Esophagus muscularis mucosa (tissue), 4 donors: ENCODE measurements at regions not wholly inside any gene's neighbourhood (a gene's known extent, or its start where the extent isn't known, plus 50 kb on each side); places are given as distances from the start of the nearest gene placed in this dataset.

ENCODE experiments used
- DNase-seq: peaks from one replicate; pipeline ENCODE4 v3.0.0-alpha.2; 2017; ENCODE audit errors: extremely low spot score
- H3K27ac ChIP-seq, 4 donors: fragments of 200-600 bp; sonication (generic); replicated peaks in 1 of 4; 1 replicate in 3 of 4; 2 replicates in 1 of 4; pipeline ENCODE4 v1.5.1; 2016 to 2019; ENCODE audit warnings: mild to moderate bottlenecking in 1 of 4
- H3K27me3 ChIP-seq, 4 donors: fragments of 200-600 bp; sonication (generic); one replicate each; pipeline versions ENCODE4 v1.5.1 to v1.6.0; 2016 to 2019
- H3K36me3 ChIP-seq, 4 donors: fragments of 200-600 bp; sonication (generic); one replicate each; pipeline ENCODE4 v1.5.1; 2016 to 2019
- H3K4me1 ChIP-seq, 4 donors: fragments of 200-600 bp; sonication (generic); one replicate each; pipeline ENCODE4 v1.5.1; 2016 to 2019
- H3K4me3 ChIP-seq, 4 donors: fragments of 200-600 bp; sonication (generic); 1 replicate in 2 of 4; 2 replicates in 2 of 4; pipeline ENCODE4 v1.5.1; 2016 to 2019; ENCODE audit warnings: mild to moderate bottlenecking in 4 of 4, moderate library complexity in 1 of 4
- H3K9me3 ChIP-seq, 4 donors: fragments of 200-600 bp; sonication (generic); 1 replicate in 3 of 4; 2 replicates in 1 of 4; pipeline ENCODE4 v1.5.1; 2016 to 2019
- EP300 ChIP-seq: sonication (generic); formaldehyde crosslinking; IDR thresholded peaks from one replicate; pipeline ENCODE4 v1.6.1; 2017; ENCODE audit warnings: antibody characterized with exemption
- POLR2A ChIP-seq: fragments of 450-650 bp; IDR thresholded peaks from one replicate; pipeline ENCODE4 v1.6.1; 2017; ENCODE audit warnings: antibody characterized with exemption, moderate library complexity, mild to moderate bottlenecking, low read depth
- POLR2AphosphoS5 ChIP-seq, 2 donors: sonication (generic); formaldehyde crosslinking; IDR thresholded peaks; one replicate each; pipeline ENCODE4 v1.6.1; 2017; ENCODE audit warnings: antibody characterized with exemption in 2 of 2
- WGBS: methylation state at CpG from one replicate; pipeline ENCODE4 v1.1.5; 2018; 5-methylcytosine and 5-hydroxymethylcytosine counted together
- intact Hi-C: fragments of 100-400 bp; cut with DNase I; formaldehyde crosslinking; loops from one replicate; pipeline ENCODE4 v1.15.1; 2023
- TF ChIP-seq, protein P1 (sequence below), 3 experiments: fragments of 200-600 bp in 2 of 3; fragments of 450-650 bp in 1 of 3; sonication (generic) in 2 of 3; IDR thresholded peaks; one replicate each; pipeline ENCODE4 v1.5.1; 2017 to 2019; ENCODE audit warnings: antibody characterized with exemption in 3 of 3, mild to moderate bottlenecking in 2 of 3, moderate library complexity in 1 of 3

- H3K36me3 ChIP-seq: no peaks in the 10 kb centered on the region
- no peaks in the 10 kb centered on the region for H3K27me3 ChIP-seq
- no peaks in the 10 kb centered on the region for H3K4me1 ChIP-seq
- TF ChIP-seq POLR2A: no peak
- no peak for TF ChIP-seq POLR2AphosphoS5 (IDR thresholded peaks at IDR 0.05)
- TF ChIP-seq EP300: no peak
- TF ChIP-seq, protein P1, sequence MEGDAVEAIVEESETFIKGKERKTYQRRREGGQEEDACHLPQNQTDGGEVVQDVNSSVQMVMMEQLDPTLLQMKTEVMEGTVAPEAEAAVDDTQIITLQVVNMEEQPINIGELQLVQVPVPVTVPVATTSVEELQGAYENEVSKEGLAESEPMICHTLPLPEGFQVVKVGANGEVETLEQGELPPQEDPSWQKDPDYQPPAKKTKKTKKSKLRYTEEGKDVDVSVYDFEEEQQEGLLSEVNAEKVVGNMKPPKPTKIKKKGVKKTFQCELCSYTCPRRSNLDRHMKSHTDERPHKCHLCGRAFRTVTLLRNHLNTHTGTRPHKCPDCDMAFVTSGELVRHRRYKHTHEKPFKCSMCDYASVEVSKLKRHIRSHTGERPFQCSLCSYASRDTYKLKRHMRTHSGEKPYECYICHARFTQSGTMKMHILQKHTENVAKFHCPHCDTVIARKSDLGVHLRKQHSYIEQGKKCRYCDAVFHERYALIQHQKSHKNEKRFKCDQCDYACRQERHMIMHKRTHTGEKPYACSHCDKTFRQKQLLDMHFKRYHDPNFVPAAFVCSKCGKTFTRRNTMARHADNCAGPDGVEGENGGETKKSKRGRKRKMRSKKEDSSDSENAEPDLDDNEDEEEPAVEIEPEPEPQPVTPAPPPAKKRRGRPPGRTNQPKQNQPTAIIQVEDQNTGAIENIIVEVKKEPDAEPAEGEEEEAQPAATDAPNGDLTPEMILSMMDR (IDR thresholded peaks at IDR 0.05): no peak
- H3K27ac ChIP-seq: no peak overlapping the region
- H3K9me3 ChIP-seq: no peaks in the 10 kb centered on the region
- intact Hi-C loops: no loop called here
- WGBS: 84% methylated on average over 3 of the region's 3 CpGs
- no peak overlapping the region for H3K4me3 ChIP-seq
- DNase-seq: no peak
These were observed 73.8 kb upstream of the RAI14 start for GRCh38 chr5:34582371-34582770.

DNA sequence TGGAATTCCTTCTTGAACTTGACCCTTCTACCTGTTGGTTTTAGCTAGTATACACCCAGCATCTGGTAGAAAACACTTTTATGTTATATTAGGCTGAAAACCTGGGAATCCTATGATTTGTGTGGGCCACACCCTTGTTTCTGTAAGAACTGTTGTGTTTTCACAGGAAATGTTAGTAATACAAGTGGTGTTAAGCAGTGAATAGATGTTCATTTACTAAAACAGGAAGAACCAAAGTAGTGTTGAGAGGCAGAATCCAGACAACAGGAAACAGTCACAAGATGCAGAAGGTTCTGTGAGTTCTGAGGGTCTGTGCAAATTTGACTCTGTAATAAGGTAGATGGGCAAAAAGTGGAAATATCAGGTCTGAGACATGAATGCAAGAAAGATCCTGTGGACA lies 73.0 kb upstream of the RAI14 start:
- intact Hi-C loops: no loop called here
- H3K4me1 ChIP-seq: no peaks in the 10 kb centered on the region
- no peaks in the 10 kb centered on the region for H3K9me3 ChIP-seq
- no peak for TF ChIP-seq EP300
- no peak for TF ChIP-seq POLR2AphosphoS5 (IDR thresholded peaks at IDR 0.05)
- no peak for TF ChIP-seq POLR2A
- TF ChIP-seq, protein P1 (IDR thresholded peaks at IDR 0.05): no peak
- no peaks in the 10 kb centered on the region for H3K36me3 ChIP-seq
- no peaks in the 10 kb centered on the region for H3K27me3 ChIP-seq
- no peak overlapping the region for H3K27ac ChIP-seq
- no peak overlapping the region for H3K4me3 ChIP-seq
- DNase-seq: no peak

DNA sequence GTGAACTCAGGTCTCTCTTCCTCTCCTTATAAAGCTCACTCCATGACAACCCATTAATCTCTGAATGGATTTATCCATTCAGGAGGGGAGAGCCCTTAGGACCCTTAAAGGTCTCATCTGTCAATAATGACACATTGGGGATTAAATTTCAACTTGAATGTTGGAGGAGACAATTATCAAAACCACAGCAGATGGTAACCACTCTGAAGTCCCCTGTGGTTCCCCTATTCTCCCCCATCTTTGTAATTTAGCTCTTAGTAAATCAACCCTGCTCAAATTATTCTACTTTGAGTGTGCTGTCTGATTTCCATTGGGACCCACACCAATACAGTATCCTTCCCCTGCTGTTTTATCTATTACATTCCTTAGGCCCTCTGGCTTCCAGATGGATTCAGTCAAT lies 72.0 kb upstream of the RAI14 start:
- Histone ChIP-seq H3K27ac (no peak overlapping the region), H3K27me3 (no peaks in the 10 kb centered on the region), H3K36me3 (no peaks in the 10 kb centered on the region), H3K4me1 (no peaks in the 10 kb centered on the region), H3K9me3 (no peaks in the 10 kb centered on the region), H3K4me3 (no peak overlapping the region)
- TF ChIP-seq POLR2AphosphoS5 (IDR thresholded peaks at IDR 0.05) (no peak), POLR2A (no peak), EP300 (no peak)
- TF ChIP-seq, protein P1 (IDR thresholded peaks at IDR 0.05): no peak
- intact Hi-C loops: no loop called here
- DNase-seq: no peak

DNA sequence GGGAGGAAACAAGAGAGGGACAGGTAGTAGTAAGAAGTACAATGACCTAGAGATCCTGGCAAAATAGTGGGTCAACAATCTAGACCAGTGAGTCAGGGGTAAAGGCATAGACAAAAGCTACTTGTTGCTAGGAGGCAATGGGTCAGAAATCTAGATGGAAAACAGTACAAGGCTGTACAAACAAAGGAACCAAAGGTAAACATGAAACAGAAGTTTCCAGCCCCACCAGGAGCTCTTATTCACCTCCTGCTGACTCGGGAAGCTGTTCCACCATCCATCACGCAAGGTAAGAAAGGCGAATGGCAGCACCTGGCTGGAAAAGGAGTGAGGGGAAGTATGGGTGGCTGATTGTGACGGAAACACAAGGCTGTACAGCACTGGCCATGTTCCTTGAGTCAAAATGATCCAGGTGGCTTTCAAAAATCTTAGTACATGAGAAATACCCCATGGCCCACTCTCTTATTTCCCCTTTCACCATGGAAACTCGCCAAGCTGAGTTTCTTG lies 70.5 kb upstream of the RAI14 start:
- peak overlapping the region in 1 of 4 donors; percentile 34 for H3K27ac ChIP-seq
- no peaks in the 10 kb centered on the region for H3K27me3 ChIP-seq
- TF ChIP-seq POLR2A: no peak
- no peak for TF ChIP-seq EP300
- TF ChIP-seq, protein P1 (IDR thresholded peaks at IDR 0.05): no peak
- 85% methylated on average over 5 of the region's 5 CpGs for WGBS
- H3K4me1 ChIP-seq: no peaks in the 10 kb centered on the region
- intact Hi-C loops: no loop called here
- no peaks in the 10 kb centered on the region for H3K9me3 ChIP-seq
- no peak for DNase-seq
- H3K36me3 ChIP-seq: no peaks in the 10 kb centered on the region
- H3K4me3 ChIP-seq: no peak overlapping the region

GRCh38 chr5:34586117-34586885 lies 69.8 kb upstream of the RAI14 start:
- Histone ChIP-seq H3K4me1 (no peaks in the 10 kb centered on the region), H3K27me3 (no peaks in the 10 kb centered on the region), H3K4me3 (no peak overlapping the region), H3K9me3 (no peaks in the 10 kb centered on the region), H3K36me3 (no peaks in the 10 kb centered on the region), H3K27ac (peak overlapping the region in 1 of 4 donors; percentile 34)
- peak in 1 of 2 donors; percentile 28 for TF ChIP-seq POLR2AphosphoS5 (IDR thresholded peaks at IDR 0.05)
- no peak for TF ChIP-seq POLR2A
- TF ChIP-seq EP300: no peak
- TF ChIP-seq, protein P1 (IDR thresholded peaks at IDR 0.05): no peak
- intact Hi-C loops: no loop called here
- WGBS: 92% methylated on average over 15 of the region's 15 CpGs
- no peak for DNase-seq
